SH-SY5Y (cell line): ENCODE measurements at regions not wholly inside any gene's neighbourhood (a gene's known extent, or its start where the extent isn't known, plus 50 kb on each side); places are given as distances from the start of the nearest gene placed in this dataset.

Source experiments
- GATA2 ChIP-seq: IDR thresholded peaks from 2 replicates; pipeline ENCODE4 v1.6.1; 2011; ENCODE audit warnings: mild to moderate bottlenecking, low read depth, low read length
- GATA3 ChIP-seq: IDR thresholded peaks from 2 replicates; pipeline ENCODE4 v1.6.1; 2011; ENCODE audit warnings: low read depth, mild to moderate bottlenecking, low read length, moderate library complexity

DNA sequence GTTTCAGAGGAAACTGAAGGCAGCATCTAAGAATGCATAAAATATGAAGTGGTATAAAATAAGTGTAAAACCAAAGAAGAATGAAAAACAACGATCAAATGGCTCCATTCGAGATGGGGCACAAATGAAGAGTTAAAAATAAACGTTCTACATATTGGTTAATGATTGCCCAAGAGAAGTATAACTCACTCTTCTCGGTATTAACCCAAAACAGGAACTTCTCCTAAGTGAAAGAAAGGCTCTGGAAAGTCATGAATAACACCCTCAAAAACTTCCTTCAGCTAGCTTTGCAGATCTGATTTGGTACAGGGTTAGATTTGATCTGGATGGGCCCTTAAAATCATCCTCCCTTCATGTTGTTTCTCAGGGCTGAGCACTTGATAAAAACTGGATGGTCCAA is 94.3 kb upstream of the ADO start:
- TF ChIP-seq GATA2 (no peak), GATA3 (no peak)
